ENCODE measurements at regions not wholly inside any gene's neighbourhood (a gene's known extent, or its start where the extent isn't known, plus 50 kb on each side); places are given as distances from the start of the nearest gene placed in this dataset.

GRCh38 chr6:53741034-53741823 is 53.6 kb upstream of the LRRC1 start:
- no peak for TF ChIP-seq CTCF (conservative IDR thresholded peaks at IDR 0.05)
- TF ChIP-seq EZH2 (IDR thresholded peaks at IDR 0.05; ENCODE audit: low read depth) = no peak
